Stimulated activated naive CD4-positive, alpha-beta T cell treated with Interleukin-2 at 50 U/mL for 16 hours (primary cell): ENCODE measurements at regions not wholly inside any gene's neighbourhood (a gene's known extent, or its start where the extent isn't known, plus 50 kb on each side); places are given as distances from the start of the nearest gene placed in this dataset.

Experiments used
- DNase-seq: peaks from one replicate; lab custom pipeline; 2025; lab: John Stamatoyannopoulos, UW

- DNase-seq, result no peak
Measured at GRCh38 chr13:48891586-48891985, 84.1 kb upstream of the FNDC3A start.

GRCh38 chr13:48892053-48892687, 83.5 kb upstream of the FNDC3A start:
- DNase-seq, result no peak

- DNase-seq, result no peak
Measured at GRCh38 chr13:48892688-48893075, 83.0 kb upstream of the FNDC3A start.

- no peak for DNase-seq
Measured at GRCh38 chr13:48896312-48896711, 79.4 kb upstream of the FNDC3A start.

GRCh38 chr13:48901781-48902180, 73.9 kb upstream of the FNDC3A start:
- no peak for DNase-seq

- DNase-seq, result no peak
Measured at GRCh38 chr13:48902368-48902767, 73.3 kb upstream of the FNDC3A start.

GRCh38 chr13:48904668-48905290, 70.9 kb upstream of the FNDC3A start:
- no peak for DNase-seq

- no peak for DNase-seq
Measured at GRCh38 chr13:48906200-48906599, 69.5 kb upstream of the FNDC3A start.

- DNase-seq, result no peak
Measured at GRCh38 chr13:48908381-48909055, 67.2 kb upstream of the FNDC3A start.

- no peak for DNase-seq
Measured at GRCh38 chr13:48909056-48909389, 66.7 kb upstream of the FNDC3A start.

GRCh38 chr13:48910686-48911085, 65.0 kb upstream of the FNDC3A start:
- DNase-seq, result no peak

- DNase-seq, result no peak
Measured at GRCh38 chr13:48919751-48920150, 56.0 kb upstream of the FNDC3A start.

GRCh38 chr13:48920730-48921129, 55.0 kb upstream of the FNDC3A start:
- DNase-seq, result no peak

- no peak for DNase-seq
Measured at GRCh38 chr13:48923376-48923775, 52.3 kb upstream of the FNDC3A start.

- no peak for DNase-seq
Measured at GRCh38 chr13:48925001-48925400, 50.7 kb upstream of the FNDC3A start.
